H1 (cell line): ENCODE measurements at regions not wholly inside any gene's neighbourhood (a gene's known extent, or its start where the extent isn't known, plus 50 kb on each side); places are given as distances from the start of the nearest gene placed in this dataset.

Source experiments
- HDAC6 ChIP-seq: IDR thresholded peaks from one replicate; pipeline ENCODE4 v1.7.1; 2012; ENCODE audit warnings: low read depth, mild to moderate bottlenecking, inconsistent platforms, low read length, moderate library complexity
- TCF12 ChIP-seq: IDR thresholded peaks from 2 replicates; pipeline ENCODE4 v1.6.1; 2011; ENCODE audit warnings: low read depth, mild to moderate bottlenecking, low read length
- TF ChIP-seq, protein P1 (sequence below): fragments of 300-600 bp; sonication (generic); IDR thresholded peaks from 2 replicates; pipeline ENCODE4 v1.7.1; 2012; ENCODE audit warnings: low read length, moderate library complexity, mild to moderate bottlenecking, inconsistent platforms; ENCODE audit not compliant: insufficient replicate concordance

DNA sequence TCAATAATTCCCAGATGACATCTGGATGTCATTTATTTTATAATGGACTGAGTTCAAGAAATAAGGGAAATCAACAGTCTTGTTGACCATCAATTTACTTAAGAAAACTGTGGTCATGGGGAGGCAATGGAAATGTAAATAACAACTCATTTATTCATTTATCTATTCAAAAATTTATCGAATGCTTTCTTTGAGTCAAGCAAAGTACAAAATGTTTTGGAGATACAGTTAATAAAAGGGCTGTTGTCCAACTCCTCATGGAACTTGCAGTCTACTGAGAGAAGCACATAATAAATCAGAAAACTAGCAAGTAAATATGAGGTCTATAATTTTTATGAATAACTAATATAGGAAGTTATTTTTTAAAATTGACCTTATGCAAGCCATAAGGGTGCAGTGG is 65.5 kb upstream of the KITLG start (continued):
- TF ChIP-seq HDAC6: no peak
- TF ChIP-seq, protein P1, sequence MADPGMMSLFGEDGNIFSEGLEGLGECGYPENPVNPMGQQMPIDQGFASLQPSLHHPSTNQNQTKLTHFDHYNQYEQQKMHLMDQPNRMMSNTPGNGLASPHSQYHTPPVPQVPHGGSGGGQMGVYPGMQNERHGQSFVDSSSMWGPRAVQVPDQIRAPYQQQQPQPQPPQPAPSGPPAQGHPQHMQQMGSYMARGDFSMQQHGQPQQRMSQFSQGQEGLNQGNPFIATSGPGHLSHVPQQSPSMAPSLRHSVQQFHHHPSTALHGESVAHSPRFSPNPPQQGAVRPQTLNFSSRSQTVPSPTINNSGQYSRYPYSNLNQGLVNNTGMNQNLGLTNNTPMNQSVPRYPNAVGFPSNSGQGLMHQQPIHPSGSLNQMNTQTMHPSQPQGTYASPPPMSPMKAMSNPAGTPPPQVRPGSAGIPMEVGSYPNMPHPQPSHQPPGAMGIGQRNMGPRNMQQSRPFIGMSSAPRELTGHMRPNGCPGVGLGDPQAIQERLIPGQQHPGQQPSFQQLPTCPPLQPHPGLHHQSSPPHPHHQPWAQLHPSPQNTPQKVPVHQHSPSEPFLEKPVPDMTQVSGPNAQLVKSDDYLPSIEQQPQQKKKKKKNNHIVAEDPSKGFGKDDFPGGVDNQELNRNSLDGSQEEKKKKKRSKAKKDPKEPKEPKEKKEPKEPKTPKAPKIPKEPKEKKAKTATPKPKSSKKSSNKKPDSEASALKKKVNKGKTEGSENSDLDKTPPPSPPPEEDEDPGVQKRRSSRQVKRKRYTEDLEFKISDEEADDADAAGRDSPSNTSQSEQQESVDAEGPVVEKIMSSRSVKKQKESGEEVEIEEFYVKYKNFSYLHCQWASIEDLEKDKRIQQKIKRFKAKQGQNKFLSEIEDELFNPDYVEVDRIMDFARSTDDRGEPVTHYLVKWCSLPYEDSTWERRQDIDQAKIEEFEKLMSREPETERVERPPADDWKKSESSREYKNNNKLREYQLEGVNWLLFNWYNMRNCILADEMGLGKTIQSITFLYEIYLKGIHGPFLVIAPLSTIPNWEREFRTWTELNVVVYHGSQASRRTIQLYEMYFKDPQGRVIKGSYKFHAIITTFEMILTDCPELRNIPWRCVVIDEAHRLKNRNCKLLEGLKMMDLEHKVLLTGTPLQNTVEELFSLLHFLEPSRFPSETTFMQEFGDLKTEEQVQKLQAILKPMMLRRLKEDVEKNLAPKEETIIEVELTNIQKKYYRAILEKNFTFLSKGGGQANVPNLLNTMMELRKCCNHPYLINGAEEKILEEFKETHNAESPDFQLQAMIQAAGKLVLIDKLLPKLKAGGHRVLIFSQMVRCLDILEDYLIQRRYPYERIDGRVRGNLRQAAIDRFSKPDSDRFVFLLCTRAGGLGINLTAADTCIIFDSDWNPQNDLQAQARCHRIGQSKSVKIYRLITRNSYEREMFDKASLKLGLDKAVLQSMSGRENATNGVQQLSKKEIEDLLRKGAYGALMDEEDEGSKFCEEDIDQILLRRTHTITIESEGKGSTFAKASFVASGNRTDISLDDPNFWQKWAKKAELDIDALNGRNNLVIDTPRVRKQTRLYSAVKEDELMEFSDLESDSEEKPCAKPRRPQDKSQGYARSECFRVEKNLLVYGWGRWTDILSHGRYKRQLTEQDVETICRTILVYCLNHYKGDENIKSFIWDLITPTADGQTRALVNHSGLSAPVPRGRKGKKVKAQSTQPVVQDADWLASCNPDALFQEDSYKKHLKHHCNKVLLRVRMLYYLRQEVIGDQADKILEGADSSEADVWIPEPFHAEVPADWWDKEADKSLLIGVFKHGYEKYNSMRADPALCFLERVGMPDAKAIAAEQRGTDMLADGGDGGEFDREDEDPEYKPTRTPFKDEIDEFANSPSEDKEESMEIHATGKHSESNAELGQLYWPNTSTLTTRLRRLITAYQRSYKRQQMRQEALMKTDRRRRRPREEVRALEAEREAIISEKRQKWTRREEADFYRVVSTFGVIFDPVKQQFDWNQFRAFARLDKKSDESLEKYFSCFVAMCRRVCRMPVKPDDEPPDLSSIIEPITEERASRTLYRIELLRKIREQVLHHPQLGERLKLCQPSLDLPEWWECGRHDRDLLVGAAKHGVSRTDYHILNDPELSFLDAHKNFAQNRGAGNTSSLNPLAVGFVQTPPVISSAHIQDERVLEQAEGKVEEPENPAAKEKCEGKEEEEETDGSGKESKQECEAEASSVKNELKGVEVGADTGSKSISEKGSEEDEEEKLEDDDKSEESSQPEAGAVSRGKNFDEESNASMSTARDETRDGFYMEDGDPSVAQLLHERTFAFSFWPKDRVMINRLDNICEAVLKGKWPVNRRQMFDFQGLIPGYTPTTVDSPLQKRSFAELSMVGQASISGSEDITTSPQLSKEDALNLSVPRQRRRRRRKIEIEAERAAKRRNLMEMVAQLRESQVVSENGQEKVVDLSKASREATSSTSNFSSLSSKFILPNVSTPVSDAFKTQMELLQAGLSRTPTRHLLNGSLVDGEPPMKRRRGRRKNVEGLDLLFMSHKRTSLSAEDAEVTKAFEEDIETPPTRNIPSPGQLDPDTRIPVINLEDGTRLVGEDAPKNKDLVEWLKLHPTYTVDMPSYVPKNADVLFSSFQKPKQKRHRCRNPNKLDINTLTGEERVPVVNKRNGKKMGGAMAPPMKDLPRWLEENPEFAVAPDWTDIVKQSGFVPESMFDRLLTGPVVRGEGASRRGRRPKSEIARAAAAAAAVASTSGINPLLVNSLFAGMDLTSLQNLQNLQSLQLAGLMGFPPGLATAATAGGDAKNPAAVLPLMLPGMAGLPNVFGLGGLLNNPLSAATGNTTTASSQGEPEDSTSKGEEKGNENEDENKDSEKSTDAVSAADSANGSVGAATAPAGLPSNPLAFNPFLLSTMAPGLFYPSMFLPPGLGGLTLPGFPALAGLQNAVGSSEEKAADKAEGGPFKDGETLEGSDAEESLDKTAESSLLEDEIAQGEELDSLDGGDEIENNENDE: no peak
- TF ChIP-seq TCF12: no peak
